IMR-90 (cell line): ENCODE measurements at regions not wholly inside any gene's neighbourhood (a gene's known extent, or its start where the extent isn't known, plus 50 kb on each side); places are given as distances from the start of the nearest gene placed in this dataset.

Source experiments
- ATAC-seq: fragments of 200-7000 bp; cut with Tn5 transposase; 2 replicates; pipeline ENCODE4 v1.9.1; 2020; ENCODE audit warnings: low read depth, mild to moderate bottlenecking, moderate library complexity
- BruUV-seq: library from RNA; stranded (reverse); fragments of 400-500 nt; replicated peaks from 2 replicates; lab custom pipeline; 2021; lab: Mats Ljungman, UMichigan
- CTCF ChIA-PET: fragments of 300-600 bp; formaldehyde crosslinking; extraction: SDS; loops from one replicate; lab custom pipeline; 2021; ENCODE audit warnings: antibody characterized with exemption; lab: Yijun Ruan, JAX
- POLR2A ChIA-PET: fragments of 300-600 bp; sonication (Branson Sonifier 250); formaldehyde crosslinking; loops from one replicate; lab custom pipeline; 2022; ENCODE audit warnings: antibody characterized with exemption; ENCODE audit not compliant: unreplicated experiment; lab: Charles Lee
- DNase-seq: peaks from one replicate; pipeline ENCODE4 v3.0.0; 2013
- H2AFZ ChIP-seq: replicated peaks from 2 replicates; pipeline ENCODE3; 2013; ENCODE audit warnings: low read length, mild to moderate bottlenecking; ENCODE audit not compliant: poor library complexity
- H2AK5ac ChIP-seq: 2 replicates; pipeline ENCODE4 v1.6.1; 2013; ENCODE audit warnings: low read depth, low read length, inconsistent platforms
- H2AK9ac ChIP-seq: replicated peaks from 2 replicates; pipeline ENCODE3; 2013; ENCODE audit warnings: mild to moderate bottlenecking, low read depth, low read length, moderate library complexity; ENCODE audit not compliant: poor library complexity
- H2BK120ac ChIP-seq: 2 replicates; pipeline ENCODE4 v1.6.1; 2013; ENCODE audit warnings: low read depth, low read length, inconsistent platforms
- H2BK15ac ChIP-seq: 3 replicates; pipeline ENCODE4 v1.6.1; 2013; ENCODE audit warnings: low read depth, low read length, inconsistent platforms
- H2BK20ac ChIP-seq: 2 replicates; pipeline ENCODE4 v1.6.1; 2013; ENCODE audit warnings: low read depth, mild to moderate bottlenecking, inconsistent platforms, low read length, moderate library complexity
- H2BK5ac ChIP-seq: 2 replicates; pipeline ENCODE4 v1.6.1; 2013; ENCODE audit warnings: mild to moderate bottlenecking, low read depth, low read length, inconsistent platforms; ENCODE audit not compliant: poor library complexity, severe bottlenecking
- H3K14ac ChIP-seq: replicated peaks from 2 replicates; pipeline ENCODE4 v1.6.1; 2013; ENCODE audit warnings: low read depth, low read length, inconsistent platforms
- H3K18ac ChIP-seq: 2 replicates; pipeline ENCODE4 v1.6.1; 2013; ENCODE audit warnings: low read depth, low read length, control low read depth
- H3K23ac ChIP-seq: 2 replicates; pipeline ENCODE4 v1.6.1; 2013; ENCODE audit warnings: low read depth, low read length, inconsistent platforms
- H3K27ac ChIP-seq: 2 replicates; pipeline ENCODE4 v1.5.1; 2013; ENCODE audit warnings: mild to moderate bottlenecking, control low read depth, low read length; ENCODE audit not compliant: insufficient read depth
- H3K27me3 ChIP-seq: 2 replicates; pipeline ENCODE4 v1.6.1; 2013; ENCODE audit warnings: low read length; ENCODE audit not compliant: control insufficient read depth, insufficient read depth
- H3K36me3 ChIP-seq: 2 replicates; pipeline ENCODE4 v1.6.1; 2013; ENCODE audit warnings: low read length, mixed read lengths; ENCODE audit not compliant: control insufficient read depth, insufficient read depth
- H3K4ac ChIP-seq: 2 replicates; pipeline ENCODE4 v1.6.1; 2013; ENCODE audit warnings: low read depth, low read length, inconsistent platforms
- H3K4me1 ChIP-seq: 2 replicates; pipeline ENCODE4 v1.6.1; 2013; ENCODE audit warnings: low read length, mixed read lengths; ENCODE audit not compliant: control insufficient read depth, insufficient read depth
- H3K4me2 ChIP-seq: 2 replicates; pipeline ENCODE4 v1.6.1; 2013; ENCODE audit warnings: low read depth, mild to moderate bottlenecking, control low read depth, low read length, moderate library complexity
- H3K4me3 ChIP-seq: 2 replicates; pipeline ENCODE4 v1.5.1; 2013; ENCODE audit warnings: low read depth, mild to moderate bottlenecking, control low read depth, low read length, moderate library complexity; ENCODE audit not compliant: insufficient read depth
- H3K56ac ChIP-seq: 2 replicates; pipeline ENCODE4 v1.6.1; 2013; ENCODE audit warnings: low read length, inconsistent platforms; ENCODE audit not compliant: insufficient read depth; ENCODE audit errors: extremely low read depth
- H3K79me1 ChIP-seq, 2 experiments: 2 replicates each; pipeline ENCODE4 v1.6.1; 2013; ENCODE audit warnings: low read length in 2 of 2, inconsistent platforms in 1 of 2, low read depth in 1 of 2
- H3K9ac ChIP-seq: 2 replicates; pipeline ENCODE4 v1.6.1; 2013; ENCODE audit warnings: low read depth, low read length, control low read depth
- H3K9me1 ChIP-seq: 2 replicates; pipeline ENCODE4 v1.6.1; 2013; ENCODE audit warnings: low read length, inconsistent platforms; ENCODE audit not compliant: insufficient read depth
- H3K9me3 ChIP-seq: 2 replicates; pipeline ENCODE4 v1.6.1; 2013; ENCODE audit warnings: low read length; ENCODE audit not compliant: control insufficient read depth, insufficient read depth
- H4K20me1 ChIP-seq: 2 replicates; pipeline ENCODE4 v1.6.1; 2013; ENCODE audit warnings: low read length, inconsistent platforms; ENCODE audit not compliant: insufficient read depth
- H4K5ac ChIP-seq: 2 replicates; pipeline ENCODE4 v1.6.1; 2013; ENCODE audit warnings: mild to moderate bottlenecking, low read depth, low read length, control low read depth
- H4K8ac ChIP-seq, 2 experiments: 2 replicates each; pipeline ENCODE4 v1.6.1; 2013; ENCODE audit warnings: low read depth in 2 of 2, low read length in 2 of 2, control low read depth in 1 of 2, inconsistent platforms in 1 of 2
- H4K91ac ChIP-seq: 2 replicates; pipeline ENCODE4 v1.6.1; 2013; ENCODE audit warnings: low read depth, low read length, inconsistent platforms; ENCODE audit not compliant: insufficient read depth
- BHLHE40 ChIP-seq: fragments of 150-350 bp; IDR thresholded peaks from 2 replicates; pipeline ENCODE4 v1.6.1; 2016; ENCODE audit warnings: mild to moderate bottlenecking, low read depth, low read length
- CHD1 ChIP-seq: IDR thresholded peaks from 2 replicates; pipeline ENCODE4 v1.6.1; 2012; ENCODE audit warnings: low read depth, low read length, improper control_type of control experiment
- MAZ ChIP-seq: IDR thresholded peaks from 2 replicates; pipeline ENCODE4 v1.6.1; 2012; ENCODE audit warnings: low read depth, mild to moderate bottlenecking, low read length, improper control_type of control experiment, moderate library complexity, borderline replicate concordance
- WGBS, 2 experiments: methylation state at CpG; one replicate each; pipeline versions ENCODE4 v1.1.5 to v1.1.7; 2013; ENCODE audit warnings: missing lambda C conversion rate in 2 of 2; ENCODE audit not compliant: insufficient read length in 1 of 2; ENCODE audit errors: extremely low coverage in 2 of 2; 5-methylcytosine and 5-hydroxymethylcytosine counted together
- dilution Hi-C: fragments of 300-500 bp; cut with HindIII; formaldehyde crosslinking; loops from one replicate; pipeline ENCODE4 v1.14.3; 2018; ENCODE audit warnings: low sequenced_read_pairs; ENCODE audit not compliant: unreplicated experiment
- in situ Hi-C: fragments of 300-500 bp; cut with MboI; formaldehyde crosslinking; loops from 3 replicates; pipeline ENCODE4 v1.14.3; 2019; ENCODE audit warnings: low sequenced_read_pairs, inconsistent platforms, mixed read lengths
- intact Hi-C: fragments of 100-400 bp; cut with micrococcal nuclease; formaldehyde crosslinking; loops from 2 replicates; pipeline ENCODE4 v1.10.0; 2022

DNA sequence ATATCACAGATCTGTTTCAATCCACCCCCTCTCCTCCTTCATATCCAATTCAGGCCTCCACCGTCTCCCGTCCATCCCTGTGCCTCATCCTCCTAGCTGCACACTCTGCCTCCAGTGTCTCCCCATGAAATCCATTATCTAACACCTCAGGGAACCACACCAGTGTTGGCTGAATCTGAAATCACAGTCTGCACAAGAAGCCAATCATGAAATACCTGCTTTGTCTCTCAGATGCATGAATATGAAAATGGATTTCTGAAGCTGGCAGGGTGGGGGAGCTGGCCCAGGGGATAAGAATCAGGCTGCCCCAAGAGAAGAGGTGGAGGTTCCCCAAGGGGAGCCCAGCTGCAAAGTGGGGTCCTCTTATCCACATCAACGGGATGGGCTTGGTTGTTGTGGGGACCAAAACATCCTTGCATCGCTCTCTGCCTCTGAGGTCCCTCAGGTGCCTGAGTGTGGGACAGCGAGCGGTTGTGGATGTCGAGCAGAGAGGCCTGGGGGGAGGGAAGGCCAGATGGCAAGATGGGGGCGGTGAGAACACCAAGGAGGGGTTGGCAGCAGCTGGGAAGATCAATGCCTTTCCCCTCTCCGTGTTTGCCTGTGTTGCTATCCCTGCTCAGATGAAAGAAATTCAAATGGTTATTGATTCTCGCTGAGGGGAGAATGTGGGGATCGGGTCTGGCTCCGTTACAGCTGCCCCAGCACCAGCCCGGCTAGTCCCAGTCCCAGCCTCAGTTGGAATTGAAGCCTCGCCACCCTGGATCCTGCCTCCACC, 237.3 kb upstream of the POU3F1 start:
- no peak for DNase-seq
- CTCF ChIA-PET: no interaction called here
- Histone ChIP-seq H3K27me3 (no peaks in the 10 kb centered on the region; the same call in 1 of the 2 replicates), H4K5ac (no peak overlapping the region), H2AFZ (no peak overlapping the region), H2AK9ac (no peak overlapping the region), H3K36me3 (no peaks in the 10 kb centered on the region), H2AK5ac (no peak overlapping the region), H3K4ac (no peak overlapping the region), H4K20me1 (no peaks in the 10 kb centered on the region), H4K8ac (no peak overlapping the region), H3K23ac (no peak overlapping the region), H3K4me3 (no peak overlapping the region), H3K9me1 (no peaks in the 10 kb centered on the region), H2BK5ac (no peak overlapping the region), H3K14ac (no peak overlapping the region), H2BK15ac (no peak overlapping the region), H3K9ac (no peak overlapping the region), H4K91ac (no peak overlapping the region), H3K79me1 (no peaks in the 10 kb centered on the region), H3K9me3 (no peaks in the 10 kb centered on the region), H3K18ac (no peak overlapping the region), H3K56ac (no peak overlapping the region), H2BK120ac (no peak overlapping the region), H3K4me2 (no peak overlapping the region), H2BK20ac (no peak overlapping the region), H3K27ac (no peak overlapping the region), H3K4me1 (no peaks in the 10 kb centered on the region)
- no peak for TF ChIP-seq BHLHE40
- TF ChIP-seq CHD1: no peak
- TF ChIP-seq MAZ: no peak
- WGBS, 2 experiments: 46% methylated on average over 6 of the region's 14 CpGs; no CpG with 5 or more reads in 1 of the 2 experiments
- POLR2A ChIA-PET: no interaction called here
- ATAC-seq: no peak
- intact Hi-C loops: no loop called here
- no TSS peak for BruUV-seq
- in situ Hi-C loops: no loop called here
- dilution Hi-C loops: no loop called here
